ENCODE measurements at regions not wholly inside any gene's neighbourhood (a gene's known extent, or its start where the extent isn't known, plus 50 kb on each side); places are given as distances from the start of the nearest gene placed in this dataset.
"Not testable (repeated sequence)": the region's sequence is repeated elsewhere in the genome, so short reads cannot be mapped to it uniquely, and the experiment has no call there.

- H3K9ac ChIP-seq (ENCODE audit: low read length): no peak overlapping the region
- no peaks in the 10 kb centered on the region for H3K36me3 ChIP-seq (ENCODE audit: control insufficient read depth, insufficient read depth, low read length)
- no peaks in the 10 kb centered on the region for H3K9me3 ChIP-seq (ENCODE audit: control insufficient read depth, insufficient read depth, low read depth, low read length)
- no peaks in the 10 kb centered on the region for H3K4me1 ChIP-seq (ENCODE audit: control insufficient read depth, insufficient read depth, low read length)
- H3K27me3 ChIP-seq (ENCODE audit: control insufficient read depth, insufficient read depth, low read length): no peaks in the 10 kb centered on the region
- H3K4me3 ChIP-seq (ENCODE audit: low read depth, low read length): no peak overlapping the region
- no peak overlapping the region for H3K27ac ChIP-seq (ENCODE audit: low read depth, low read length)
These were observed 150.1 kb upstream of the CTAGE1 start for GRCh38 chr18:22567794-22568193.

- Histone ChIP-seq H3K9ac (ENCODE audit: low read length) (no peak overlapping the region), H3K4me1 (ENCODE audit: control insufficient read depth, insufficient read depth, low read length) (no peaks in the 10 kb centered on the region), H3K27me3 (ENCODE audit: control insufficient read depth, insufficient read depth, low read length) (no peaks in the 10 kb centered on the region), H3K9me3 (ENCODE audit: control insufficient read depth, insufficient read depth, low read depth, low read length) (no peaks in the 10 kb centered on the region), H3K36me3 (ENCODE audit: control insufficient read depth, insufficient read depth, low read length) (no peaks in the 10 kb centered on the region), H3K4me3 (ENCODE audit: low read depth, low read length) (no peak overlapping the region), H3K27ac (ENCODE audit: low read depth, low read length) (no peak overlapping the region)
These were observed 152.8 kb upstream of the CTAGE1 start for GRCh38 chr18:22570492-22570891.

- Histone ChIP-seq H3K27ac (ENCODE audit: low read depth, low read length) (no peak overlapping the region), H3K4me1 (ENCODE audit: control insufficient read depth, insufficient read depth, low read length) (no peaks in the 10 kb centered on the region), H3K9ac (ENCODE audit: low read length) (no peak overlapping the region), H3K36me3 (ENCODE audit: control insufficient read depth, insufficient read depth, low read length) (no peaks in the 10 kb centered on the region), H3K4me3 (ENCODE audit: low read depth, low read length) (no peak overlapping the region), H3K27me3 (ENCODE audit: control insufficient read depth, insufficient read depth, low read length) (no peaks in the 10 kb centered on the region), H3K9me3 (ENCODE audit: control insufficient read depth, insufficient read depth, low read depth, low read length) (no peaks in the 10 kb centered on the region)
These were observed 154.6 kb upstream of the CTAGE1 start for GRCh38 chr18:22572341-22572740.

- no peaks in the 10 kb centered on the region for H3K27me3 ChIP-seq (ENCODE audit: control insufficient read depth, insufficient read depth, low read length)
- H3K27ac ChIP-seq (ENCODE audit: low read depth, low read length): no peak overlapping the region
These were observed 161.6 kb upstream of the CTAGE1 start for GRCh38 chr18:22579271-22579670.

GRCh38 chr18:22585333-22585732 lies 167.6 kb upstream of the CTAGE1 start:
- no peaks in the 10 kb centered on the region for H3K4me1 ChIP-seq (ENCODE audit: control insufficient read depth, insufficient read depth, low read length)
- H3K9ac ChIP-seq (ENCODE audit: low read length): no peak overlapping the region
- H3K27ac ChIP-seq (ENCODE audit: low read depth, low read length): no peak overlapping the region
- H3K4me3 ChIP-seq (ENCODE audit: low read depth, low read length): no peak overlapping the region
- H3K9me3 ChIP-seq (ENCODE audit: control insufficient read depth, insufficient read depth, low read depth, low read length): no peaks in the 10 kb centered on the region
- no peaks in the 10 kb centered on the region for H3K27me3 ChIP-seq (ENCODE audit: control insufficient read depth, insufficient read depth, low read length)
- no peaks in the 10 kb centered on the region for H3K36me3 ChIP-seq (ENCODE audit: control insufficient read depth, insufficient read depth, low read length)

More at GRCh38 chr18:22579271-22579670, 161.6 kb upstream of the CTAGE1 start:
- Histone ChIP-seq H3K4me1 (ENCODE audit: control insufficient read depth, insufficient read depth, low read length) (no peaks in the 10 kb centered on the region), H3K9ac (ENCODE audit: low read length) (no peak overlapping the region), H3K36me3 (ENCODE audit: control insufficient read depth, insufficient read depth, low read length) (no peaks in the 10 kb centered on the region), H3K9me3 (ENCODE audit: control insufficient read depth, insufficient read depth, low read depth, low read length) (no peaks in the 10 kb centered on the region), H3K4me3 (ENCODE audit: low read depth, low read length) (no peak overlapping the region)

- no peaks in the 10 kb centered on the region for H3K27me3 ChIP-seq (ENCODE audit: control insufficient read depth, insufficient read depth, low read length)
- no peaks in the 10 kb centered on the region for H3K9me3 ChIP-seq (ENCODE audit: control insufficient read depth, insufficient read depth, low read depth, low read length)
- H3K4me3 ChIP-seq (ENCODE audit: low read depth, low read length): no peak overlapping the region
- H3K9ac ChIP-seq (ENCODE audit: low read length): no peak overlapping the region
- H3K36me3 ChIP-seq (ENCODE audit: control insufficient read depth, insufficient read depth, low read length): no peaks in the 10 kb centered on the region
- no peaks in the 10 kb centered on the region for H3K4me1 ChIP-seq (ENCODE audit: control insufficient read depth, insufficient read depth, low read length)
- no peak overlapping the region for H3K27ac ChIP-seq (ENCODE audit: low read depth, low read length)
These were observed 168.1 kb upstream of the CTAGE1 start for GRCh38 chr18:22585821-22586220.

- Histone ChIP-seq H3K27me3 (ENCODE audit: control insufficient read depth, insufficient read depth, low read length) (no peaks in the 10 kb centered on the region), H3K4me1 (ENCODE audit: control insufficient read depth, insufficient read depth, low read length) (no peaks in the 10 kb centered on the region), H3K27ac (ENCODE audit: low read depth, low read length) (no peak overlapping the region), H3K9ac (ENCODE audit: low read length) (no peak overlapping the region), H3K4me3 (ENCODE audit: low read depth, low read length) (no peak overlapping the region), H3K9me3 (ENCODE audit: control insufficient read depth, insufficient read depth, low read depth, low read length) (no peaks in the 10 kb centered on the region), H3K36me3 (ENCODE audit: control insufficient read depth, insufficient read depth, low read length) (no peaks in the 10 kb centered on the region)
These were observed 173.5 kb upstream of the CTAGE1 start for GRCh38 chr18:22591222-22591621.

GRCh38 chr18:22594155-22594690 lies 176.5 kb upstream of the CTAGE1 start:
- Histone ChIP-seq H3K27ac (ENCODE audit: low read depth, low read length) (no peak overlapping the region), H3K27me3 (ENCODE audit: control insufficient read depth, insufficient read depth, low read length) (no peaks in the 10 kb centered on the region), H3K4me3 (ENCODE audit: low read depth, low read length) (no peak overlapping the region), H3K4me1 (ENCODE audit: control insufficient read depth, insufficient read depth, low read length) (no peaks in the 10 kb centered on the region), H3K36me3 (ENCODE audit: control insufficient read depth, insufficient read depth, low read length) (no peaks in the 10 kb centered on the region), H3K9ac (ENCODE audit: low read length) (no peak overlapping the region), H3K9me3 (ENCODE audit: control insufficient read depth, insufficient read depth, low read depth, low read length) (no peaks in the 10 kb centered on the region)

GRCh38 chr18:22601481-22601880 lies 183.8 kb upstream of the CTAGE1 start:
- no peak overlapping the region for H3K9ac ChIP-seq (ENCODE audit: low read length)
- H3K36me3 ChIP-seq (ENCODE audit: control insufficient read depth, insufficient read depth, low read length): no peaks in the 10 kb centered on the region
- H3K9me3 ChIP-seq (ENCODE audit: control insufficient read depth, insufficient read depth, low read depth, low read length): no peaks in the 10 kb centered on the region
- H3K4me3 ChIP-seq (ENCODE audit: low read depth, low read length): no peak overlapping the region
- H3K27me3 ChIP-seq (ENCODE audit: control insufficient read depth, insufficient read depth, low read length): no peaks in the 10 kb centered on the region
- H3K4me1 ChIP-seq (ENCODE audit: control insufficient read depth, insufficient read depth, low read length): no peaks in the 10 kb centered on the region
- no peak overlapping the region for H3K27ac ChIP-seq (ENCODE audit: low read depth, low read length)

GRCh38 chr18:22602456-22602855 lies 184.7 kb upstream of the CTAGE1 start:
- H3K4me1 ChIP-seq (ENCODE audit: control insufficient read depth, insufficient read depth, low read length); H3K27ac ChIP-seq (ENCODE audit: low read depth, low read length); H3K36me3 ChIP-seq (ENCODE audit: control insufficient read depth, insufficient read depth, low read length): not testable (repeated sequence)

GRCh38 chr18:22603902-22604301 lies 186.2 kb upstream of the CTAGE1 start:
- H3K36me3 ChIP-seq (ENCODE audit: control insufficient read depth, insufficient read depth, low read length): no peaks in the 10 kb centered on the region
- H3K27ac ChIP-seq (ENCODE audit: low read depth, low read length): no peak overlapping the region
- H3K27me3 ChIP-seq (ENCODE audit: control insufficient read depth, insufficient read depth, low read length): no peaks in the 10 kb centered on the region
- peaks cover 5% of the 10 kb centered on the region for H3K4me1 ChIP-seq (ENCODE audit: control insufficient read depth, insufficient read depth, low read length)
- H3K4me3 ChIP-seq (ENCODE audit: low read depth, low read length): no peak overlapping the region
- H3K9ac ChIP-seq (ENCODE audit: low read length): no peak overlapping the region
- no peaks in the 10 kb centered on the region for H3K9me3 ChIP-seq (ENCODE audit: control insufficient read depth, insufficient read depth, low read depth, low read length)

More at GRCh38 chr18:22602456-22602855, 184.7 kb upstream of the CTAGE1 start:
- H3K9me3 ChIP-seq (ENCODE audit: control insufficient read depth, insufficient read depth, low read depth, low read length); H3K27me3 ChIP-seq (ENCODE audit: control insufficient read depth, insufficient read depth, low read length); H3K4me3 ChIP-seq (ENCODE audit: low read depth, low read length); H3K9ac ChIP-seq (ENCODE audit: low read length): not testable (repeated sequence)
